PC-3 (cell line): ENCODE measurements at regions not wholly inside any gene's neighbourhood (a gene's known extent, or its start where the extent isn't known, plus 50 kb on each side); places are given as distances from the start of the nearest gene placed in this dataset.

ENCODE experiments used
- CTCF ChIP-seq: fragments of 300-600 bp; sonication (generic); conservative IDR thresholded peaks from 2 replicates; pipeline ENCODE4 v1.5.1; 2017; ENCODE audit warnings: antibody characterized with exemption, low read depth, mild to moderate bottlenecking, low read length
- EZH2 ChIP-seq: fragments of 300-600 bp; sonication (generic); IDR thresholded peaks from one replicate; pipeline ENCODE4 v1.6.1; 2017; ENCODE audit warnings: antibody characterized with exemption, mild to moderate bottlenecking, low read length; ENCODE audit not compliant: unreplicated experiment

GRCh38 chr2:158742536-158742935, 52.6 kb upstream of the DAPL1 start:
- TF ChIP-seq CTCF, result no peak
- TF ChIP-seq EZH2, result no peak
